ENCODE measurements at regions not wholly inside any gene's neighbourhood (a gene's known extent, or its start where the extent isn't known, plus 50 kb on each side); places are given as distances from the start of the nearest gene placed in this dataset.

- TF ChIP-seq CTCF (conservative IDR thresholded peaks at IDR 0.05; ENCODE audit: low read depth, low read length) (no peak), EZH2 (IDR thresholded peaks at IDR 0.05; ENCODE audit: low read length, unreplicated experiment) (no peak), EZH2phosphoT487 (IDR thresholded peaks at IDR 0.05; ENCODE audit: borderline replicate concordance, low read length) (no peak)
These were observed 943.1 kb downstream of the ARAP2 start for GRCh38 chr4:35300996-35301774.
